ENCODE measurements at regions not wholly inside any gene's neighbourhood (a gene's known extent, or its start where the extent isn't known, plus 50 kb on each side); places are given as distances from the start of the nearest gene placed in this dataset.

GRCh38 chr2:5587766-5588165, 104.4 kb upstream of the SOX11 start:
- CTCF ChIA-PET, result no interaction called here

GRCh38 chr2:5588601-5589000, 103.6 kb upstream of the SOX11 start:
- Histone ChIP-seq H4K20me1 (ENCODE audit: insufficient read depth) (no peaks in the 10 kb centered on the region), H3K79me2 (ENCODE audit: insufficient read depth, low read length) (no peaks in the 10 kb centered on the region), H3K9me2 (ENCODE audit: insufficient read depth) (no peaks in the 10 kb centered on the region), H3K36me3 (ENCODE audit: control insufficient read depth in 1 of 2, insufficient read depth in 2 of 2, low read length in 2 of 2) (no peaks in the 10 kb centered on the region), H3K27me3 (ENCODE audit: insufficient read depth, low read length) (no peaks in the 10 kb centered on the region), H3K9me3 (ENCODE audit: control insufficient read depth in 1 of 2, insufficient read depth in 1 of 2, low read depth in 1 of 2, low read length in 2 of 2) (peaks cover 3 to 39% of the 10 kb centered on the region in 2 experiments; a peak in 2 of 4 replicates), H2AFZ (ENCODE audit: low read depth, low read length, poor library complexity, severe bottlenecking) (no peak overlapping the region), H3K4me3 (replicated peaks in 1 of 2; ENCODE audit: low read depth in 1 of 2, low read length in 2 of 2) (no peak overlapping the region), H3K9ac (ENCODE audit: low read length) (no peak overlapping the region), H3K27ac (ENCODE audit: low read depth, low read length) (no peak overlapping the region), H3K4me1 (ENCODE audit: control insufficient read depth in 1 of 2, insufficient read depth in 2 of 2, low read length in 2 of 2) (no peaks in the 10 kb centered on the region), H3K4me2 (ENCODE audit: low read length) (no peak overlapping the region)
- intact Hi-C loops (cut with micrococcal nuclease), result no loop called here
- DNase-seq (ENCODE audit: low read depth, low spot score) (no peak), ATAC-seq (no peak)
- POLR2A ChIA-PET, result no interaction called here
- no peak for TF ChIP-seq ZFX (IDR thresholded peaks at IDR 0.05)
- TF ChIP-seq MAX (IDR thresholded peaks at IDR 0.05), result no peak
- no peak for TF ChIP-seq CBX3 (IDR thresholded peaks at IDR 0.05; ENCODE audit: low read depth)
- no peak for TF ChIP-seq ZNF274 (IDR thresholded peaks at IDR 0.05; ENCODE audit: low read depth, low read length)
- no peak for TF ChIP-seq POLR2A (IDR thresholded peaks at IDR 0.05; ENCODE audit: borderline replicate concordance, extremely low read depth, insufficient read depth, insufficient read length)
- TF ChIP-seq EZH2phosphoT487 (IDR thresholded peaks at IDR 0.05; ENCODE audit: borderline replicate concordance), result no peak
- no peak for TF ChIP-seq SP1 (IDR thresholded peaks at IDR 0.05; ENCODE audit: low read depth)
- no peak for TF ChIP-seq POLR2AphosphoS5 (IDR thresholded peaks at IDR 0.05; ENCODE audit: low read depth, low read length)
- TF ChIP-seq EGR1 (IDR thresholded peaks at IDR 0.05; ENCODE audit: low read depth), result no peak
- TF ChIP-seq ATF3 (IDR thresholded peaks at IDR 0.05), result no peak
- no TSS peak for BruUV-seq (replicated peaks)
- RAD21 ChIA-PET (ENCODE audit: low non-redundant PET in 1 of 2, low total read pairs in 2 of 2, uncharacterized antibody in 2 of 2, unreplicated experiment in 2 of 2), result no interaction called here
- CTCF ChIA-PET, result no interaction called here

More at GRCh38 chr2:5587766-5588165, 104.4 kb upstream of the SOX11 start:
- Histone ChIP-seq H3K4me2 (ENCODE audit: low read length) (no peak overlapping the region), H3K36me3 (ENCODE audit: control insufficient read depth in 1 of 2, insufficient read depth in 2 of 2, low read length in 2 of 2) (no peaks in the 10 kb centered on the region), H3K27me3 (ENCODE audit: insufficient read depth, low read length) (no peaks in the 10 kb centered on the region), H3K4me1 (ENCODE audit: control insufficient read depth in 1 of 2, insufficient read depth in 2 of 2, low read length in 2 of 2) (no peaks in the 10 kb centered on the region), H3K4me3 (replicated peaks in 1 of 2; ENCODE audit: low read depth in 1 of 2, low read length in 2 of 2) (no peak overlapping the region), H4K20me1 (ENCODE audit: insufficient read depth) (no peaks in the 10 kb centered on the region), H3K9ac (ENCODE audit: low read length) (no peak overlapping the region), H2AFZ (ENCODE audit: low read depth, low read length, poor library complexity, severe bottlenecking) (no peak overlapping the region), H3K9me2 (ENCODE audit: insufficient read depth) (no peaks in the 10 kb centered on the region), H3K27ac (ENCODE audit: low read depth, low read length) (no peak overlapping the region), H3K79me2 (ENCODE audit: insufficient read depth, low read length) (no peaks in the 10 kb centered on the region), H3K9me3 (ENCODE audit: control insufficient read depth in 1 of 2, insufficient read depth in 1 of 2, low read depth in 1 of 2, low read length in 2 of 2) (peaks cover 6 to 42% of the 10 kb centered on the region in 2 experiments; a peak in 2 of 4 replicates)
- BruUV-seq (replicated peaks), result no TSS peak
- intact Hi-C loops (cut with micrococcal nuclease), result no loop called here
- POLR2A ChIA-PET, result no interaction called here
- RAD21 ChIA-PET (ENCODE audit: low non-redundant PET in 1 of 2, low total read pairs in 2 of 2, uncharacterized antibody in 2 of 2, unreplicated experiment in 2 of 2), result no interaction called here
- TF ChIP-seq YY1 (IDR thresholded peaks at IDR 0.05; ENCODE audit: extremely low read depth, insufficient replicate concordance, low read depth, low read length) (no peak), ELF1 (IDR thresholded peaks at IDR 0.05; ENCODE audit: borderline replicate concordance, low read depth) (no peak), EZH2phosphoT487 (IDR thresholded peaks at IDR 0.05; ENCODE audit: borderline replicate concordance) (no peak), JUND (IDR thresholded peaks at IDR 0.05) (no peak), ATF3 (IDR thresholded peaks at IDR 0.05) (no peak)
- no peak for ATAC-seq
- DNase-seq (ENCODE audit: low read depth, low spot score), result no peak
